GM23338 (cell line): ENCODE measurements at regions not wholly inside any gene's neighbourhood (a gene's known extent, or its start where the extent isn't known, plus 50 kb on each side); places are given as distances from the start of the nearest gene placed in this dataset.

Source experiments
- ATAC-seq: fragments of 200-7000 bp; cut with Tn5 transposase; 3 replicates; pipeline ENCODE4 v1.9.1; 2020
- DNase-seq: peaks from one replicate; pipeline ENCODE4 v3.0.0-alpha.2; 2015; ENCODE audit warnings: low spot score
- H2AFZ ChIP-seq: fragments of 200-600 bp; sonication (generic); 2 replicates; pipeline ENCODE4 v1.8.0; 2016; ENCODE audit warnings: antibody characterized with exemption, mild to moderate bottlenecking, moderate library complexity
- H3F3A ChIP-seq: fragments of 200-600 bp; sonication (generic); replicated peaks from 2 replicates; pipeline ENCODE4 v1.8.0; 2017; ENCODE audit warnings: antibody characterized with exemption, mixed run types, low read depth
- H3K27ac ChIP-seq: fragments of 200-600 bp; sonication (generic); 2 replicates; pipeline ENCODE4 v1.6.1; 2016; ENCODE audit warnings: low read depth
- H3K27me3 ChIP-seq: fragments of 200-600 bp; sonication (generic); 2 replicates; pipeline ENCODE4 v1.8.0; 2016; ENCODE audit warnings: mild to moderate bottlenecking, mixed run types, moderate library complexity; ENCODE audit not compliant: insufficient read depth
- H3K36me3 ChIP-seq: fragments of 200-600 bp; sonication (generic); 2 replicates; pipeline ENCODE4 v1.8.0; 2016; ENCODE audit warnings: mild to moderate bottlenecking; ENCODE audit not compliant: insufficient read depth
- H3K4me1 ChIP-seq: fragments of 200-600 bp; sonication (generic); 2 replicates; pipeline ENCODE4 v1.8.0; 2016; ENCODE audit warnings: mild to moderate bottlenecking, moderate library complexity; ENCODE audit not compliant: insufficient read depth
- H3K4me2 ChIP-seq: fragments of 200-600 bp; sonication (generic); 2 replicates; pipeline ENCODE4 v1.7.1; 2017; ENCODE audit warnings: mixed run types
- H3K4me3 ChIP-seq: fragments of 200-600 bp; sonication (generic); 2 replicates; pipeline ENCODE4 v1.6.1; 2016; ENCODE audit warnings: mixed run types
- H3K79me2 ChIP-seq: fragments of 200-600 bp; sonication (generic); replicated peaks from 2 replicates; pipeline ENCODE4 v1.8.0; 2017; ENCODE audit warnings: mild to moderate bottlenecking; ENCODE audit not compliant: insufficient read depth
- H3K9me2 ChIP-seq: fragments of 200-600 bp; sonication (generic); 2 replicates; pipeline ENCODE4 v1.8.0; 2017; ENCODE audit not compliant: insufficient read depth
- H4K20me1 ChIP-seq: fragments of 200-600 bp; sonication (generic); replicated peaks from 2 replicates; pipeline ENCODE4 v1.8.0; 2017; ENCODE audit warnings: mild to moderate bottlenecking; ENCODE audit not compliant: insufficient read depth
- H3K27ac Mint-ChIP-seq: 2 replicates; pipeline ENCODE4 v1.8.0; 2020; ENCODE audit warnings: inconsistent platforms, mild to moderate bottlenecking, moderate library complexity, mixed read lengths
- H3K27me3 Mint-ChIP-seq: 3 replicates; pipeline ENCODE4 v1.8.0; 2022; ENCODE audit warnings: low read depth, mild to moderate bottlenecking, moderate library complexity, mixed read lengths, inconsistent platforms; ENCODE audit not compliant: insufficient read depth, poor library complexity
- H3K36me3 Mint-ChIP-seq: 3 replicates; pipeline ENCODE4 v1.8.0; 2021; ENCODE audit warnings: low read depth, mild to moderate bottlenecking, inconsistent platforms, moderate library complexity, mixed read lengths
- H3K4me1 Mint-ChIP-seq: 3 replicates; pipeline ENCODE4 v1.8.0; 2020; ENCODE audit warnings: mild to moderate bottlenecking, inconsistent platforms, mixed read lengths
- H3K4me3 Mint-ChIP-seq: 3 replicates; pipeline ENCODE4 v1.8.0; 2021; ENCODE audit warnings: moderate library complexity, mild to moderate bottlenecking, inconsistent platforms, mixed read lengths
- H3K9me3 Mint-ChIP-seq: 3 replicates; pipeline ENCODE4 v1.8.0; 2020; ENCODE audit warnings: moderate library complexity, mild to moderate bottlenecking, inconsistent platforms, mixed read lengths
- CREB1 ChIP-seq: fragments of 250-450 bp; sonication (Bioruptor Pico); IDR thresholded peaks from 2 replicates; pipeline ENCODE4 v1.5.0; 2020; ENCODE audit warnings: low read depth, mild to moderate bottlenecking, moderate library complexity
- CTCF ChIP-seq, 2 experiments: fragments of 200-600 bp in 1 of 2; sonication (generic) in 1 of 2; conservative IDR thresholded peaks; 2 replicates each; pipeline versions ENCODE4 v1.5.1 to v1.6.1; 2016 to 2017; ENCODE audit warnings: antibody characterized with exemption in 2 of 2, low read depth in 2 of 2, mild to moderate bottlenecking in 2 of 2, moderate library complexity in 1 of 2
- ETS1 ChIP-seq: IDR thresholded peaks from 2 replicates; pipeline ENCODE4 v1.6.1; 2016; ENCODE audit warnings: antibody characterized with exemption
- EZH2 ChIP-seq: fragments of 200-600 bp; sonication (generic); IDR thresholded peaks from one replicate; pipeline ENCODE4 v1.8.0; 2017; ENCODE audit warnings: antibody characterized with exemption, mild to moderate bottlenecking, low read depth; ENCODE audit not compliant: unreplicated experiment
- EZH2phosphoT487 ChIP-seq: fragments of 200-600 bp; sonication (generic); IDR thresholded peaks from one replicate; pipeline ENCODE4 v1.8.1; 2018; ENCODE audit warnings: antibody characterized with exemption; ENCODE audit not compliant: unreplicated experiment
- JUNB ChIP-seq: IDR thresholded peaks from one replicate; pipeline ENCODE4 v1.6.1; 2016; ENCODE audit warnings: antibody characterized with exemption; ENCODE audit not compliant: unreplicated experiment
- NANOG ChIP-seq: IDR thresholded peaks from 2 replicates; pipeline ENCODE4 v1.6.1; 2016; ENCODE audit warnings: antibody characterized with exemption, borderline replicate concordance
- POLR2AphosphoS5 ChIP-seq: IDR thresholded peaks from 2 replicates; pipeline ENCODE4 v1.6.1; 2016; ENCODE audit warnings: antibody characterized with exemption, low read depth
- REST ChIP-seq: IDR thresholded peaks from one replicate; pipeline ENCODE4 v1.6.1; 2018; ENCODE audit warnings: antibody characterized with exemption; ENCODE audit not compliant: unreplicated experiment
- STAT1 ChIP-seq: IDR thresholded peaks from one replicate; pipeline ENCODE4 v1.6.1; 2016; ENCODE audit warnings: antibody characterized with exemption; ENCODE audit not compliant: unreplicated experiment
- ZNF114 ChIP-seq: fragments of 250-450 bp; sonication (Bioruptor Pico); IDR thresholded peaks from 2 replicates; pipeline ENCODE4 v1.5.0; 2020; ENCODE audit warnings: mild to moderate bottlenecking, moderate library complexity
- ZNF331 ChIP-seq: fragments of 250-450 bp; sonication (Bioruptor Pico); IDR thresholded peaks from 2 replicates; pipeline ENCODE4 v1.5.0; 2020; ENCODE audit warnings: low read depth, mild to moderate bottlenecking, moderate library complexity
- ZNF462 ChIP-seq: fragments of 250-450 bp; sonication (Bioruptor Pico); IDR thresholded peaks from 2 replicates; pipeline ENCODE4 v1.5.0; 2020; ENCODE audit warnings: mild to moderate bottlenecking, moderate library complexity

- H2AFZ ChIP-seq: no peak overlapping the region
- no peaks in the 10 kb centered on the region for H3K79me2 ChIP-seq
- no peaks in the 10 kb centered on the region for H3K27me3 ChIP-seq
- Mint-ChIP-seq H3K4me1 (peaks cover 12% of the 10 kb centered on the region), H3K36me3 (no peaks in the 10 kb centered on the region), H3K9me3 (no peaks in the 10 kb centered on the region; the same call in 2 of the 3 replicates), H3K4me3 (no peak overlapping the region), H3K27me3 (peaks cover 3% of the 10 kb centered on the region), H3K27ac (no peak overlapping the region)
- H3F3A ChIP-seq: no peaks in the 10 kb centered on the region
- no peaks in the 10 kb centered on the region for H4K20me1 ChIP-seq
- H3K9me2 ChIP-seq: peaks cover 3% of the 10 kb centered on the region; the same call in 1 of the 2 replicates
- no peak overlapping the region for H3K27ac ChIP-seq
- H3K4me1 ChIP-seq: no peaks in the 10 kb centered on the region; the same call in 1 of the 2 replicates
- no peaks in the 10 kb centered on the region for H3K36me3 ChIP-seq
- ATAC-seq (no peak), DNase-seq (no peak)
- H3K4me2 ChIP-seq: no peak overlapping the region
- TF ChIP-seq EZH2 (no peak), CREB1 (CRISPR knock-in tag) (no peak), ZNF114 (CRISPR knock-in tag) (no peak), REST (no peak), ETS1 (no peak), CTCF (conservative IDR thresholded peaks at IDR 0.05; ENCODE audit: low read depth in 2 of 2) (no peak), NANOG (no peak), JUNB (no peak), STAT1 (no peak), ZNF331 (CRISPR knock-in tag) (no peak), POLR2AphosphoS5 (no peak), EZH2phosphoT487 (no peak), ZNF462 (CRISPR knock-in tag) (no peak)
- H3K4me3 ChIP-seq: no peak overlapping the region
Measured at GRCh38 chr15:47950447-47950846, 170.3 kb upstream of the SLC24A5 start.
